Colonic mucosa (tissue), 4 donors: ENCODE measurements at regions not wholly inside any gene's neighbourhood (a gene's known extent, or its start where the extent isn't known, plus 50 kb on each side); places are given as distances from the start of the nearest gene placed in this dataset.

Source experiments
- DNase-seq: peaks from one replicate; pipeline ENCODE4 v3.0.0-alpha.2; 2020
- H3K27ac ChIP-seq: fragments of 200-600 bp; one replicate; pipeline ENCODE4 v1.8.0; 2021
- H3K27me3 ChIP-seq: fragments of 200-600 bp; one replicate; pipeline ENCODE4 v1.8.0; 2021
- H3K36me3 ChIP-seq: fragments of 200-600 bp; one replicate; pipeline ENCODE4 v1.8.0; 2021
- H3K4me1 ChIP-seq: fragments of 200-600 bp; one replicate; pipeline ENCODE4 v1.8.0; 2021; ENCODE audit warnings: mild to moderate bottlenecking
- H3K4me3 ChIP-seq: fragments of 200-600 bp; one replicate; pipeline ENCODE4 v1.8.0; 2021
- H3K9ac ChIP-seq, 2 donors: one replicate each; pipeline ENCODE4 v1.7.0; 2013; ENCODE audit warnings: control low read depth in 2 of 2, low read depth in 2 of 2, low read length in 2 of 2
- H3K9me3 ChIP-seq: fragments of 200-600 bp; one replicate; pipeline ENCODE4 v1.8.0; 2021
- intact Hi-C: fragments of 100-400 bp; cut with DNase I; formaldehyde crosslinking; loops from one replicate; pipeline ENCODE4 v1.14.1; 2022
- TF ChIP-seq, protein P1 (sequence below): fragments of 200-600 bp; IDR thresholded peaks from one replicate; pipeline ENCODE4 v1.8.0; 2022; ENCODE audit warnings: antibody characterized with exemption, mild to moderate bottlenecking
- donor health status: healthy.
- donor health status: DM: no; HTN: no; CAD: no.
- donor health status: DM: no; HTN: no; CAD: no.

DNA sequence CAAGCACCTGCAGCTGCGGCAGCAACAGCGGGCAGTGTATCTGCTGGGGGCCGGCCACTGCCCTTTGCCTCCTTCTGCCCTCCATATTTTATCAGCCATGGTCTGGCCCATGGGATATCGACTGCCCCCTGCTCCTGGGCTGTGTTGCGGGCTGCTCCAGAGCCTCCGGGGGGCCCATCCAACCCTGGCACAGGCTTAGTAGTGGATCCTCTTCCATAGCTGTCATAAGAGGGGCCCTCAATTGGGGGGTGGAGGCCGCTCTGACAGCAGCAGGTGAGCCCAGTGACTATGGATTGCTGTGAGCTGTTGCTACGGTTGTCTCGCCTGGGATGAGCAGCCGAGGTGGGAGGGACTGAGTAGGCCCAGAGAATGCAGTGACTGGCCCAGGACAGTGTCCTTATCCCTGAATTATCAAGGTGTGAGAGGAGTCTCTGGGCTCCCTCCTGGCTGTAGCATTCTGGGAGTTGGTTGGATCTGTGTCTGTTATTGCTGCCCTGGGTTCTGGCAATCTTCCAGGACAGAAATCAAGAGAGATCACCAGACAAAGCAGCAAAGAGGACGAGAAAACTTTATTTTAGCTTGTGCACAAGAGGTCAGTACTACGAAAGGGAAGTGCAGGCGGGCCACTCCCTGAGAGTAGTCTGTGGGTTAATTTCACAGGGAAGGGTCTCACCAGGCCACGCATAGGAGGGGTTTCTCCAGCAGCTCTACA lies 145.1 kb downstream of the ASB1 start:
- H3K9ac ChIP-seq: no peak overlapping the region
- H3K4me1 ChIP-seq: no peaks in the 10 kb centered on the region
- H3K36me3 ChIP-seq: no peaks in the 10 kb centered on the region
- H3K27me3 ChIP-seq: no peaks in the 10 kb centered on the region
- H3K27ac ChIP-seq: no peak overlapping the region
- no peak overlapping the region for H3K4me3 ChIP-seq
- intact Hi-C loops: loop anchor here (10.0 kb wide), 1 partner anchor 217 kb away; no protein-coding TSS in a partner anchor
- no peak for DNase-seq
- TF ChIP-seq, protein P1, sequence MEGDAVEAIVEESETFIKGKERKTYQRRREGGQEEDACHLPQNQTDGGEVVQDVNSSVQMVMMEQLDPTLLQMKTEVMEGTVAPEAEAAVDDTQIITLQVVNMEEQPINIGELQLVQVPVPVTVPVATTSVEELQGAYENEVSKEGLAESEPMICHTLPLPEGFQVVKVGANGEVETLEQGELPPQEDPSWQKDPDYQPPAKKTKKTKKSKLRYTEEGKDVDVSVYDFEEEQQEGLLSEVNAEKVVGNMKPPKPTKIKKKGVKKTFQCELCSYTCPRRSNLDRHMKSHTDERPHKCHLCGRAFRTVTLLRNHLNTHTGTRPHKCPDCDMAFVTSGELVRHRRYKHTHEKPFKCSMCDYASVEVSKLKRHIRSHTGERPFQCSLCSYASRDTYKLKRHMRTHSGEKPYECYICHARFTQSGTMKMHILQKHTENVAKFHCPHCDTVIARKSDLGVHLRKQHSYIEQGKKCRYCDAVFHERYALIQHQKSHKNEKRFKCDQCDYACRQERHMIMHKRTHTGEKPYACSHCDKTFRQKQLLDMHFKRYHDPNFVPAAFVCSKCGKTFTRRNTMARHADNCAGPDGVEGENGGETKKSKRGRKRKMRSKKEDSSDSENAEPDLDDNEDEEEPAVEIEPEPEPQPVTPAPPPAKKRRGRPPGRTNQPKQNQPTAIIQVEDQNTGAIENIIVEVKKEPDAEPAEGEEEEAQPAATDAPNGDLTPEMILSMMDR: no peak
- H3K9me3 ChIP-seq: no peaks in the 10 kb centered on the region

GRCh38 chr2:238573065-238573778 lies 146.5 kb downstream of the ASB1 start:
- Histone ChIP-seq H3K4me3 (no peak overlapping the region), H3K9me3 (no peaks in the 10 kb centered on the region), H3K4me1 (no peaks in the 10 kb centered on the region), H3K27ac (no peak overlapping the region), H3K36me3 (no peaks in the 10 kb centered on the region), H3K27me3 (no peaks in the 10 kb centered on the region), H3K9ac (no peak overlapping the region)
- no peak for DNase-seq
- intact Hi-C loops: loop anchor here (10.0 kb wide), 1 partner anchor 218 kb away; no protein-coding TSS in a partner anchor
- TF ChIP-seq, protein P1: peak; percentile 49

- Histone ChIP-seq H3K27ac (no peak overlapping the region), H3K9me3 (no peaks in the 10 kb centered on the region), H3K9ac (no peak overlapping the region), H3K36me3 (no peaks in the 10 kb centered on the region), H3K4me3 (no peak overlapping the region), H3K27me3 (no peaks in the 10 kb centered on the region), H3K4me1 (no peaks in the 10 kb centered on the region)
- intact Hi-C loops: loop anchor here (10.0 kb wide), 1 partner anchor 219 kb away; no protein-coding TSS in a partner anchor
- TF ChIP-seq, protein P1: no peak
- no peak for DNase-seq
Observed at GRCh38 chr2:238573916-238574315, 147.2 kb downstream of the ASB1 start.

GRCh38 chr2:238574490-238575271 lies 148.0 kb downstream of the ASB1 start:
- Histone ChIP-seq H3K4me3 (no peak overlapping the region), H3K27ac (no peak overlapping the region), H3K9ac (no peak overlapping the region), H3K27me3 (no peaks in the 10 kb centered on the region), H3K4me1 (no peaks in the 10 kb centered on the region), H3K36me3 (no peaks in the 10 kb centered on the region), H3K9me3 (no peaks in the 10 kb centered on the region)
- intact Hi-C loops: loop anchor here (10.0 kb wide), 1 partner anchor 220 kb away; no protein-coding TSS in a partner anchor
- TF ChIP-seq, protein P1: no peak
- no peak for DNase-seq

- intact Hi-C loops: loop anchor here (10.0 kb wide), 1 partner anchor 222 kb away; no protein-coding TSS in a partner anchor
- Histone ChIP-seq H3K4me3 (no peak overlapping the region), H3K4me1 (no peaks in the 10 kb centered on the region), H3K27me3 (no peaks in the 10 kb centered on the region), H3K9me3 (no peaks in the 10 kb centered on the region), H3K27ac (no peak overlapping the region), H3K9ac (no peak overlapping the region), H3K36me3 (no peaks in the 10 kb centered on the region)
- DNase-seq: no peak
- TF ChIP-seq, protein P1: no peak
Observed at GRCh38 chr2:238576674-238577073, 149.9 kb downstream of the ASB1 start.
